Suprapubic skin (tissue), 4 donors: ENCODE measurements at regions not wholly inside any gene's neighbourhood (a gene's known extent, or its start where the extent isn't known, plus 50 kb on each side); places are given as distances from the start of the nearest gene placed in this dataset.

Experiments
- CTCF ChIP-seq, 2 donors: fragments of 200-600 bp in 1 of 2; fragments of 450-650 bp in 1 of 2; sonication (generic) in 1 of 2; IDR thresholded peaks; one replicate each; pipeline ENCODE4 v1.5.1; 2016 to 2019; ENCODE audit warnings: antibody characterized with exemption in 2 of 2, mild to moderate bottlenecking in 1 of 2, moderate library complexity in 1 of 2
- EP300 ChIP-seq: sonication (generic); formaldehyde crosslinking; IDR thresholded peaks from one replicate; pipeline ENCODE4 v1.6.1; 2017; ENCODE audit warnings: antibody characterized with exemption
- POLR2A ChIP-seq, 2 donors: fragments of 450-650 bp; IDR thresholded peaks; one replicate each; pipeline ENCODE4 v1.6.1; 2017; ENCODE audit warnings: antibody characterized with exemption in 2 of 2, mild to moderate bottlenecking in 2 of 2, moderate library complexity in 2 of 2
- POLR2AphosphoS5 ChIP-seq, 3 donors: sonication (generic); formaldehyde crosslinking; IDR thresholded peaks; one replicate each; pipeline ENCODE4 v1.6.1; 2017; ENCODE audit warnings: antibody characterized with exemption in 3 of 3

GRCh38 chr10:88122145-88122544 lies 258.7 kb downstream of the PTEN start:
- no peak for TF ChIP-seq POLR2AphosphoS5 (IDR thresholded peaks at IDR 0.05)
- TF ChIP-seq CTCF (IDR thresholded peaks at IDR 0.05): no peak
- no peak for TF ChIP-seq POLR2A (IDR thresholded peaks at IDR 0.05)
- TF ChIP-seq EP300: no peak
